Spinal cord (tissue), 9 donors: ENCODE measurements at regions not wholly inside any gene's neighbourhood (a gene's known extent, or its start where the extent isn't known, plus 50 kb on each side); places are given as distances from the start of the nearest gene placed in this dataset.

Experiments
- DNase-seq, 6 donors: peaks; one replicate each; pipeline versions ENCODE4 v3.0.0 to v3.0.0-alpha.2; 2013 to 2015; ENCODE audit warnings: low spot score in 6 of 6, low read depth in 4 of 6
- H3K27ac ChIP-seq: one replicate; pipeline ENCODE4 v1.5.1; 2013; ENCODE audit warnings: low read depth, low read length, control low read depth
- H3K27me3 ChIP-seq: one replicate; pipeline ENCODE4 v1.6.1; 2013; ENCODE audit warnings: low read length; ENCODE audit not compliant: control insufficient read depth, insufficient read depth
- H3K36me3 ChIP-seq: one replicate; pipeline ENCODE4 v1.6.1; 2013; ENCODE audit warnings: low read length; ENCODE audit not compliant: control insufficient read depth, insufficient read depth
- H3K4me1 ChIP-seq: one replicate; pipeline ENCODE4 v1.6.1; 2013; ENCODE audit warnings: low read length; ENCODE audit not compliant: control insufficient read depth, insufficient read depth
- H3K4me3 ChIP-seq: one replicate; pipeline ENCODE4 v1.5.1; 2013; ENCODE audit warnings: low read depth, low read length, control low read depth
- H3K9me3 ChIP-seq: one replicate; pipeline ENCODE4 v1.6.1; 2013; ENCODE audit warnings: low read length; ENCODE audit not compliant: control insufficient read depth, insufficient read depth
- WGBS: methylation state at CpG from one replicate; pipeline ENCODE4 v1.1.5; 2013; ENCODE audit warnings: missing lambda C conversion rate; ENCODE audit not compliant: insufficient coverage; 5-methylcytosine and 5-hydroxymethylcytosine counted together
- donor health status: healthy.

- no peak overlapping the region for H3K4me3 ChIP-seq
- no peaks in the 10 kb centered on the region for H3K27me3 ChIP-seq
- WGBS, result no CpG with 5 or more reads among the region's 3 CpGs
- H3K9me3 ChIP-seq, result no peaks in the 10 kb centered on the region
- no peak overlapping the region for H3K27ac ChIP-seq
- no peaks in the 10 kb centered on the region for H3K4me1 ChIP-seq
- no peak for DNase-seq
- no peaks in the 10 kb centered on the region for H3K36me3 ChIP-seq
These were observed 375.7 kb upstream of the TUSC1 start for GRCh38 chr9:26053954-26054353.

- H3K4me3 ChIP-seq, result no peak overlapping the region
- H3K36me3 ChIP-seq, result no peaks in the 10 kb centered on the region
- H3K4me1 ChIP-seq, result no peaks in the 10 kb centered on the region
- H3K27ac ChIP-seq, result no peak overlapping the region
- H3K27me3 ChIP-seq, result no peaks in the 10 kb centered on the region
- no CpG with 5 or more reads among the region's 1 CpG for WGBS
- H3K9me3 ChIP-seq, result no peaks in the 10 kb centered on the region
- DNase-seq, result peak in 4 of 6 donors; percentile 26 to 87 (median 40)
These were observed 365.2 kb upstream of the TUSC1 start for GRCh38 chr9:26043431-26043830.

GRCh38 chr9:26034786-26035185 is 356.5 kb upstream of the TUSC1 start:
- DNase-seq, result no peak
- Histone ChIP-seq H3K9me3 (no peaks in the 10 kb centered on the region), H3K27ac (no peak overlapping the region), H3K36me3 (no peaks in the 10 kb centered on the region), H3K4me1 (no peaks in the 10 kb centered on the region), H3K27me3 (no peaks in the 10 kb centered on the region), H3K4me3 (no peak overlapping the region)
- no CpG with 5 or more reads among the region's 6 CpGs for WGBS

GRCh38 chr9:26033336-26033735 is 355.1 kb upstream of the TUSC1 start:
- peak in 1 of 6 donors; percentile 12 for DNase-seq
- H3K9me3 ChIP-seq, result no peaks in the 10 kb centered on the region
- no peaks in the 10 kb centered on the region for H3K36me3 ChIP-seq
- WGBS, result 90% methylated on average over 2 of the region's 3 CpGs
- H3K27ac ChIP-seq, result no peak overlapping the region
- H3K27me3 ChIP-seq, result no peaks in the 10 kb centered on the region
- no peak overlapping the region for H3K4me3 ChIP-seq
- H3K4me1 ChIP-seq, result no peaks in the 10 kb centered on the region

- no peaks in the 10 kb centered on the region for H3K36me3 ChIP-seq
- WGBS, result no CpG with 5 or more reads among the region's 2 CpGs
- DNase-seq, result no peak
- H3K27ac ChIP-seq, result no peak overlapping the region
- no peaks in the 10 kb centered on the region for H3K27me3 ChIP-seq
- no peak overlapping the region for H3K4me3 ChIP-seq
- H3K9me3 ChIP-seq, result no peaks in the 10 kb centered on the region
- no peaks in the 10 kb centered on the region for H3K4me1 ChIP-seq
These were observed 348.3 kb upstream of the TUSC1 start for GRCh38 chr9:26026423-26027100.

- Histone ChIP-seq H3K27me3 (no peaks in the 10 kb centered on the region), H3K36me3 (no peaks in the 10 kb centered on the region), H3K27ac (no peak overlapping the region), H3K9me3 (no peaks in the 10 kb centered on the region), H3K4me1 (no peaks in the 10 kb centered on the region), H3K4me3 (no peak overlapping the region)
- no peak for DNase-seq
These were observed 335.0 kb upstream of the TUSC1 start for GRCh38 chr9:26013199-26013598.

- DNase-seq, result no peak
- no peaks in the 10 kb centered on the region for H3K27me3 ChIP-seq
- WGBS, result 95% methylated on average over 3 of the region's 3 CpGs
These were observed 334.6 kb upstream of the TUSC1 start for GRCh38 chr9:26012797-26013196.

GRCh38 chr9:25994605-25995004 is 316.4 kb upstream of the TUSC1 start:
- H3K4me1 ChIP-seq, result no peaks in the 10 kb centered on the region
- H3K27me3 ChIP-seq, result no peaks in the 10 kb centered on the region
- no peak overlapping the region for H3K27ac ChIP-seq
- no peak for DNase-seq
- no peak overlapping the region for H3K4me3 ChIP-seq
- H3K9me3 ChIP-seq, result peaks cover 1% of the 10 kb centered on the region
- no peaks in the 10 kb centered on the region for H3K36me3 ChIP-seq
- WGBS, result 70% methylated on average over 2 of the region's 6 CpGs

More at GRCh38 chr9:26012797-26013196, 334.6 kb upstream of the TUSC1 start:
- Histone ChIP-seq H3K36me3 (no peaks in the 10 kb centered on the region), H3K4me1 (no peaks in the 10 kb centered on the region), H3K4me3 (no peak overlapping the region), H3K9me3 (no peaks in the 10 kb centered on the region), H3K27ac (no peak overlapping the region)

- Histone ChIP-seq H3K4me1 (no peaks in the 10 kb centered on the region), H3K4me3 (no peak overlapping the region), H3K36me3 (no peaks in the 10 kb centered on the region), H3K27me3 (no peaks in the 10 kb centered on the region), H3K9me3 (peaks cover 1% of the 10 kb centered on the region), H3K27ac (no peak overlapping the region)
- DNase-seq, result no peak
- WGBS, result 100% methylated on average over 1 of the region's 1 CpG
These were observed 312.1 kb upstream of the TUSC1 start for GRCh38 chr9:25990376-25990775.

- no CpG with 5 or more reads among the region's 1 CpG for WGBS
- no peak for DNase-seq
These were observed 297.4 kb upstream of the TUSC1 start for GRCh38 chr9:25975667-25976066.

More at GRCh38 chr9:25975667-25976066, 297.4 kb upstream of the TUSC1 start:
- Histone ChIP-seq H3K4me1 (no peaks in the 10 kb centered on the region), H3K27me3 (no peaks in the 10 kb centered on the region), H3K36me3 (no peaks in the 10 kb centered on the region), H3K9me3 (peaks cover 7% of the 10 kb centered on the region), H3K4me3 (no peak overlapping the region), H3K27ac (no peak overlapping the region)
